GM18870 (cell line): ENCODE measurements at regions not wholly inside any gene's neighbourhood (a gene's known extent, or its start where the extent isn't known, plus 50 kb on each side); places are given as distances from the start of the nearest gene placed in this dataset.
"Not testable (repeated sequence)": the region's sequence is repeated elsewhere in the genome, so short reads cannot be mapped to it uniquely, and the experiment has no call there.

Experiments used
- ATAC-seq: cut with Tn5 transposase; IDR thresholded peaks from one replicate; pipeline ENCODE4 v1.9.1; 2021; ENCODE audit warnings: moderate library complexity; ENCODE audit not compliant: unreplicated experiment

DNA sequence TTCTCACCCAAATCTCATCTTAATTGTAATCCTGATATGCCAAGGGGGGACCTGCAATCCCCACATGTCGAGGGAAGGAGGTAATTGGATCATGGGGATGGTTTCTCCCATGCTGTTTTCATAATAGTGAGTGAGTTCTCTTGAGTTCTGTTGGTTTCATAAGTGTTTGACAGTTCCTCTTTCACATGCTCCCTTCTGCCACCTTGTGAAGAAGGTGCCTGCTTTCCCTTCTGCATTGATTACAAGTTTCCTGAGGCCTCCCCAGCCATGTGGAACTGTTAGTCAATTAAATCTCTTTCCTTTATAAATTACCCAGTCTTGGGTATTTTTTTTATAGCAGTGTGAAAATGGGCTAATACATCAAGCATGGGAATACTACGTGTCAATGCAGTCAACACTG lies 925.0 kb upstream of the MAN1A1 start:
- peak; percentile 93 for ATAC-seq

GRCh38 chr6:120273411-120273810 lies 923.9 kb upstream of the MAN1A1 start:
- no peak for ATAC-seq

GRCh38 chr6:120272038-120272437 lies 922.5 kb upstream of the MAN1A1 start:
- ATAC-seq, result no peak

- not testable (repeated sequence) for ATAC-seq
Observed at GRCh38 chr6:120268256-120268655, 918.7 kb upstream of the MAN1A1 start.

DNA sequence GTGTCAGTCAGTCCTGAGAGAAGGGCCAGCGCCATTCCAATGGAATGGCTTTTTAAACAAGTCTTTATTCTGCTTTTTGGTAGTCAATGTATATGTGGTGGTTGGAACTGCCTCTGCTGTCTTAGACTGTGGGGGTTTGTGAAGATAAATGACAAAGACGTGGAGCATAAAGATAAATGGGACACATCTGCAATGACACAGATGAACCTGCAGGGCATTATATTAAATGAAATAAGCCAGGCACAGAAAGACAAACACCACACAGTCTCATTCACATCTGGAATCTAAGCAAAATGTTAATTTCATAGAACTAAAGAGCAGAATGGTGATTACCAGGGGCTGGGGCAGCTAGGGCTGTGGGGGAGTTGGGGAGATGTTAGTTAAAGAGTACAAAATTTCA lies 912.8 kb upstream of the MAN1A1 start:
- no peak for ATAC-seq

DNA sequence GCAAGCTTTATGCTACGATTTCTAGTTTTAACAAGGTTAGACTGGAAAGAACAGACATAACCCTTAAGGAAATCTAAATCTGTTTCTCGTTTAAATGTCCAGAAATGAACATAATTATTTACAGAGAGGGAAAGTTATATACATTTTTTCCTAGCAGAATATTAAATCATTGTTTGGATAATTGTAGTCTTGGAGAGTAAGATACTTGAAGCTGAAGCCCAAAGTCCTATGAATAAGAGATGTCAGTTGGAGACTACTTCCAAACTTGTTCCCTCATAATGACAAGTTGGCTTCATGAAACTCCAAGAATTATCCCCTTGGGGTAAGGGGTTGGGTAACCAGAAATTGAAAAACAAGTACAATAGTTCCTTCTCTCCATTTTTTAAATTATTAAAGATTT lies 911.1 kb upstream of the MAN1A1 start:
- ATAC-seq, result no peak

DNA sequence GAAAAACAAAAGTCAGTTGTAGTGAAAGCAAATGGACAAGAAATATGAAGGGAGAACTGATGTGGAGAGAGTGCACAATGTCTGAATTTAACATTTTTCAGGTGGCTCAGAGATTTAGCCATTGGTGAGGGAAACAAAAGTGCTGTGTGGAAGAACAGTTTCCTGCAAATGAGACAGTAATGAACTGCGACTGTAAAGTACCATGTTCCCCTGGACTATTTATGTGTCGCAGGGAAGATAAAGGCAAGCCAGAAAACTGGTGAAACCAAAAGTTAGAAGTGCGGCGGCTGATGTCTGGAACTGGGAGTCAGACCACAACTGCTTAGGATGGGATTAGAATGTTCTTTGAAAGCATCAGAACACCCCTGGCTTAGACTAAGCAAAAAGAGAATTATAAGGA lies 905.1 kb upstream of the MAN1A1 start:
- no peak for ATAC-seq

DNA sequence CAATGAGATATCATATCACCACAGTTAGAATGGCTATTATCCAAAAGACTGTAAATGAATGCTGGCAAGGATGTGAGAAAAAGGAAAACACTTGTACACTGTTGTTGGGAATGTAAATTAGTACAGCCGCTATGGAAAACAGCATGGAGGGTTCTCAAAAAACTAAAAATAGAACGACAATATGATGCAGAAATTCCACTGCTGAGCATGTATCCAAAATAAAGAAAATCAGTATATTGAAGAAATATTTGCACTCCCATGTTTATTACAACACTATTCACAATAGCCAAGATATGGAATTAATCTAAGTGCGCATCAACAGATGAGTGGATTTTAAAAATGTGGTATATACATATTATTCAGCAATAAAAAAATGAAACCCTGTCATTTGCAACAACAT lies 898.9 kb upstream of the MAN1A1 start:
- no peak for ATAC-seq

DNA sequence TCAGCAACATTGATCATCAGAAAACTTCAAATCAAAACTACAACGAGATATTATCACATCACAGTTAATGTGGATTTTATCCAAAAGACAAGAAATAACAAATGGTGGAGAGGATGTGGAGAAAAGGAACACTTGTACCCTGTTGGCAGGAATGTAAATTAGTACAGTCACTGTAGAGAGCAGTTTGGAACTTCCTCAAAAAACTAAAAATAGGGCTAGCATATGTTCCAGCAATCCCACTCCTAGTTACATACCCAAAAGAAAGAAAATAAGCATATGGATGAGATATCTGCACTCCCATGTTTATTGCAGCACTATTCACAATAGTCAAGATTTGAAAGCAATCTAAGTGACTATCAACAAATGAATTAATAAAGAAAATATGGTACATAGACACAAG lies 887.7 kb upstream of the MAN1A1 start:
- no peak for ATAC-seq

DNA sequence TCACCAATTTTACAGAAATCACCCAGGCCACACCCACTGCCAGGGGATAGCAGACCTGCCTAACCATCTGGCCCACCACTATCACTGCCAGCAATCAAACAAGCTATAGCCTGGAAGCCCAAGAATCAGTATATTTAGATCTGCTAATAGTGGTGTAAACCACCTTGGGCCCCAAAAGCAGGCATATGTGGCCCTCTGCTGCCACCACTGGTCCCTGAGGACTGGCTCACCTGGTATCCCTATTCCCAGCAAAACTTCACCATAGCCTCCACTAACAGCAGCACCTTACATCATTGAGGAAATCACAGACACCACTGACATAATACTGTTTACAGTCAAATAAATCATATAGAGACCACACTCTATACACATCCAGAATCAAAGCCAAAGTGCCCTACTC lies 880.4 kb upstream of the MAN1A1 start:
- no peak for ATAC-seq

DNA sequence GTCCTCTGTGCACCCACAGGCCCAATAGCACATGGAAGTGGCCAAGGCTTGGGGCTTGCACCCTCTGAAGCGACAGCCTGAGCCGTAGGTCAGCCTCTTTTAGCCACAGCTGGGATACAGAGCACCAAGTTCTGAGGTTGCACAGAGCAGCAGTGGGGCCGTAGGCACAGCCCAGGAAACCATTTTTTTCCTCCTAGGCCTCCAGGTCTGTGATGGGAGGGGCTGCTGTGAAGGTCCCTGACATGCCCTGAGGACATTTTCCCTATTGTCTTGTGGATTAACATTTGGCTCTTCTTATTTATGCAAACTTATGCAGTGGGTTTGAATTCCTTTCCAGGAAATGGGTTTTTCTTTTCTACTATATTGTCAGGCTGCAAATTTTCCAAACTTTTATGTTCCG lies 878.7 kb upstream of the MAN1A1 start:
- ATAC-seq, result no peak

DNA sequence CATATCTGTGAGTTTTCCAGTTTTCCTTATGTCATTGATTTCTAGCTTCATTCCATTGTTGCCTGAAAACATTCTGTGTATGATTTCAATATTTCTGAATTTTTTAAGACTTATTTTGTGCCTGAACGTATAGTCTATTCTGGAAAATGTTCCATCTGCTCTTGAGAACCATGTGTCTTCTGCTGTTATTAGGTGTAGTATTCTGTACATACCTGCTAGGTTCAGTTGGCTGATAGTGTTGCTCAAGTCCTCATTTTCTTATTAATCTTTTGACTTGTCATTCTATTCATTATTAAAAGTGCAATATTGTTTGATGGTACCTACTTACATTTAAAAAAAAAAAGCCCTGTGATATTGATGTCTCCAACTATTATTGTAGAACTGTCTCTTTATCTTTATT lies 869.8 kb upstream of the MAN1A1 start:
- no peak for ATAC-seq

GRCh38 chr6:120214088-120214499 lies 864.5 kb upstream of the MAN1A1 start:
- ATAC-seq, result no peak

DNA sequence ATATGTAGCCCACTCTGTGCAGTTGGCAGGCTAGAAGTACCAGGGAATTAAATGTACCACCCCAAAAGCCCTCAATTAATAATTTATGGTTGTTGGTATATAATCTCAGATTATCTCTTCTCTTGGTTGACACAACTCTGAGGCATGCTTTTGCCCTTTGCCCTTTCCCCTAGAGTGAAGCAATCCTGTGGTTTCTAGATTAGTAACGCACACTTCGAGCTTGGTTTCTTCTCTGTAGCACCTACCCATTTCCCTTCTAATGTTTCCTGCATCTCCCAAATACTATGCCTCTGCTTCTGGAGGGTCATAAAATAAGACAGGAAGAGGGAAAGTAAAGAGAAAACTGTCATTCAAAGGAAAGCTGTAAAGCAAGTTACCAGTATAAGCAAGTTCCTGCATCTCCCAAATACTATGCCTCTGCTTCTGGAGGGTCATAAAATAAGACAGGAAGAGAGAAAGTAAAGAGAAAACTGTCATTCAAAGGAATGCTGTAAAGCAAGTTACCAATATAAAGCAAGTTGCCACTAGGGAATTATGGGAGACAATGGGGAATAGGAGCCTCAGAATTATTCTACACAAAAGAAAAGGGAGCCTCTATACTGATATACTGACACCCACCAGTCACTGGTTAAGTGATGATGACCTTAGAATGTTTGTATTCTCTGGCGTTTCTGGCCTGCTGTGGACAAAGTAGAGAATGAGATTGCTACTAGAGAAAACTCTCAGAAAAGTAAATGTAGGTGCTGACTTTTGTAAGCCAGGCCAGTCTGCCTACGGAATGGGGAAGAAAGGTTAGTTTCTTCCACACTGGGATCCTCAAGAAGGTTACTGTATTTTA lies 862.6 kb upstream of the MAN1A1 start:
- no peak for ATAC-seq

DNA sequence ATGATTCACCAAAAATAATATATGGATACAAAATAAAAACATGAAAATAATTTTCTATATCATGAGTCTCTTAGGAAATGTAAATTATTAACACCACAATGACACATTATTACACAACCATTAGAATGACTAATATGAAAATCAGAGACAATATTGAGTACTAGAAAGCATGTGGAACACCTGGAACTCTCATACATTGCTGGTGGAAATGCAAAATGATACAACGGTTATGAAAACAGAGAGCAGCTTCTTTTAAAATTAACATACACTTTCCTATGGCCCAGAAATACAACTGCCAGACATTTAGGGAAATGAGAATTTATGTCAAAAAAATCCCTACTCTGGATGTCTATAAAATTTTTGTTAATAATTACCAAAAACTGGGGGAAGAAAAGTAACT lies 853.3 kb upstream of the MAN1A1 start:
- ATAC-seq, result no peak

DNA sequence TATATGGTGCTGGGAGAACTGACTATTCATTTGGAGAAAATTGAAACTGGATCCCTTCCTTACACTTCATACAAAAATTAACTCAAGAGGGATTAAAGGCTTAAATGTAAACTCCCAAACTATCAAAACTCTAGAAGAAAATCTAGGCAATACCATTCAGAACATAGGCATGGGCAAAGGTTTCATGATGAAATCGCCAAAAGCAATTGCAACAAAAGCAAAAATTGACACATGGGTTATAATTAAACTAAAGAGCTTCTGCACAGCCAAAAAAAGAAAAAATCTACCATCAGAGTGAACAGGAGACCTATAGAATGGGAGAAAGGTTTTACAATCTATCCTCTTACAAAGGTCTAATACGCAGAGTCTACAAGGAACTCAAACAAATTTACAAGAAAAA lies 851.3 kb upstream of the MAN1A1 start:
- no peak for ATAC-seq

GRCh38 chr6:120198033-120198432 lies 848.5 kb upstream of the MAN1A1 start:
- ATAC-seq, result no peak

DNA sequence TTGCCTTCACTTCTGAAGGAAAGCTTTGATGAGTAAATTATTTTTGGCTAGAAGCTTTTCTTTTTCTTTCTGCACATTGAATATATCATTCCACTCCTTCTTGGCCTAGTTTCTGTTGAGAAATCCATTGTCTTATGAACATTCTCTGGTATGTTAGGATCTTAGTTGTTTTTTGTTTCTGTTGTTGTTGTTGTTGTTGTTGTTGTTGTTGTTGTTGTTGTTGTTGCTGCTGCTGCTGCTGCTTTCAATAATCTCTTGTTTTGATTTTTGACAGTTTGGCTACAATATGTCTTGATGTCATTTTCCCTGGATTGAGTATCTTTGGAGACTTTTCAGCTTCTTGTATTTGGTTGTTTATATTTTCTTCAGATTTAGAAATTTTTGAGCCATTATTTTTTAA lies 836.5 kb upstream of the MAN1A1 start:
- no peak for ATAC-seq

- ATAC-seq, result no peak
Observed at GRCh38 chr6:120173250-120173649, 823.7 kb upstream of the MAN1A1 start.

GRCh38 chr6:120164531-120164930 lies 815.0 kb upstream of the MAN1A1 start:
- no peak for ATAC-seq

DNA sequence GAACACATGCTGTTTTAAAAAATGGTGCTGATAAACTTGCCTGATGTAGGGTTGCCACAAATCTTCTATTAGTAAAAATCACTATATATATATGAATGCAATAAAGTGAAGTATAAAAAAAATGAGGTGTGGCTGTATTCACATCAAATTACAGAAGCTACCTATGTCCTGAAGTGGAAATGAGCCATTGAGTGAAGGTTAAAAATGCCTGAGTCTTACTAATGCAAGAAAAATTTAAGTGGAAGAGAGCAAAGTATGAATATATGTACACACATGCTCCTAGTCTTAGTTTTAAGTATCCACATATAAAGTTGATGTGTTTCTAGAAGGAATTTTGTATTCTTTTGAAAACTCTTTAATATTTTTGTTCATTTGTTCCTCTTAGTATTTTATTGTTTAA lies 808.3 kb upstream of the MAN1A1 start:
- no peak for ATAC-seq

DNA sequence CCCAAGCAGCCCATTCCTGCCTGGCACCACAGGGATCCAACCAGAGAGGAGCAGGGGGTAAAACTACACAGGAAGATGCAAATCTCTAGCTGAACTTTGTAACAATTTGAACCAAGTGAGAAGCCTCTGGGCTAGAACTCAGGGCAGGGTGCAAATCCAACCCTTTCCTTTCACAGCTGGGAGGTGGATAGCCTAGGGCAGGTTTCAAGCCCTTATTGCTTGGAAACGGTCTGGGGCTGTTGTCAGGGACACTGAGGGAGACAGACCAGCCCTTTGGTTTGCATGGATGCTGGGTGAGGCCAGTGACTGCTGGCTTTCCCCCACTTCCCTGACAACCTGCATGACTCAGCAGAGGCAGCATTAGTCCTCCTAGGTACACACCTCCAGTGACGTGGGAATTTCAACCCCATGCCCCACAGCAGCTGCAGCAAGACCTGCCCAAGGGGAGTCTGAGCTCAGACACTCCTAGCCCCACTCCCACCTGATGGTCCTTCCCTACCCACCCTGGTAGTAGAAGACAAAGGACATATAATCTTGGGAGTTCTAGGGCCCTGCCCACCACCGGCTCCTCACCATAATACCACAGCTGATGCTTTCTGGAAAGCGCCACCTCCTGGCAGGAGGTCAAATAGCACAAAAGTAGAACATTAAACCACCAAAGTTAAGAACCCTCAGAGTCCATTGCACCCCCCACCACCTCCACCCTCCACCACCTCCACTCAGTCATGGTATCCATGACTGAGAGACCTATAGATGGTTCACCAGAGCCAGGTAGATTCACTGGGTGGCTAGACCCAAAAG lies 797.7 kb upstream of the MAN1A1 start:
- no peak for ATAC-seq
